Esophagus mucosa (tissue), 1 donor: ENCODE measurements at regions not wholly inside any gene's neighbourhood (a gene's known extent, or its start where the extent isn't known, plus 50 kb on each side); places are given as distances from the start of the nearest gene placed in this dataset.
"Not testable (repeated sequence)": the region's sequence is repeated elsewhere in the genome, so short reads cannot be mapped to it uniquely, and the experiment has no call there.

Source experiments
- ATAC-seq: fragments of 200-7000 bp; cut with Tn5 transposase; one replicate; pipeline ENCODE4 v1.9.1; 2020
- donor health status: DM: yes; HTN: yes; CAD: no.

- no peak for ATAC-seq
These were observed 148.6 kb downstream of the CYP26A1 start for GRCh38 chr10:93222211-93222754.

- no peak for ATAC-seq
These were observed 149.2 kb downstream of the CYP26A1 start for GRCh38 chr10:93222876-93223275.

DNA sequence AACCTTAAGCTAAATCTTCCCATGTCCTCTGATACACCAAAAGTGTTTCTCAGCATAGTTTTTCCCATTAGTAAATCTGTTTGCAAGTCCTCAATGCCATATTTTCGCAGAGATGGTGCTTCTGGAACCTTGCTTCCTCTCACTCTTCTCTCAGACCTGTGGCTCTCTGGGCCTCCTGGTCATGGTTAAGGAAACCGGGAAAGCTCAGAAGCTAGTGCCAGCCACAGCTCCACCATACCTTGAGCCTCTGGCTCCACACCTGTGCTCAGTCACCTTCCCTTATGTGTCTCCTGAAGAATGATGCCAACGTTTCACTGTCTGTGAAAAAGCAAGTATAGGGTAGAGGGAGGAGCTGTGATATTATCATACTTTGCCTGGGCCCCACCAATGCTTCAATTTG lies 149.6 kb downstream of the CYP26A1 start:
- no peak for ATAC-seq

- ATAC-seq, result no peak
These were observed 150.5 kb downstream of the CYP26A1 start for GRCh38 chr10:93224005-93224779.

DNA sequence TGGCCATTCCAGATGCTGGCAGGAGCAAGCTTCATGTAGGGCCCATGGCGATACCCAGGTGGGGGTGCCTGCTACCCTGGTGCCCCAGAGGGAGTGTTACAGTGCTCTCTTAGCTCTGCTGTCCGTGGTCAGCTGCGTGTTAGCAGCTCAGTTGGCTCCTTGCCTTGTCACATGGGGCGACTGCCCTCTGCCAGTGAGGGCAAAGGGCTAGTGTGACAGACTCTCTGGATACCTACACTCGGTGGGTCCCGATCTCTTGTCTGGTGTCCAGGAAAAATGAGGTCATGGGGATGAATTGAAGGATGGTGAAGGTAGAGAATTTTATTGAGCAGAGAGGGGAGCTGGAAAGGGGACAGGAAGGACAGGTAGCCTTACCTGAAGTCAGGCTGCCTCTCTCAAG lies 152.2 kb downstream of the CYP26A1 start:
- ATAC-seq, result no peak

- ATAC-seq, result no peak
These were observed 152.9 kb downstream of the CYP26A1 start for GRCh38 chr10:93226619-93227018.

DNA sequence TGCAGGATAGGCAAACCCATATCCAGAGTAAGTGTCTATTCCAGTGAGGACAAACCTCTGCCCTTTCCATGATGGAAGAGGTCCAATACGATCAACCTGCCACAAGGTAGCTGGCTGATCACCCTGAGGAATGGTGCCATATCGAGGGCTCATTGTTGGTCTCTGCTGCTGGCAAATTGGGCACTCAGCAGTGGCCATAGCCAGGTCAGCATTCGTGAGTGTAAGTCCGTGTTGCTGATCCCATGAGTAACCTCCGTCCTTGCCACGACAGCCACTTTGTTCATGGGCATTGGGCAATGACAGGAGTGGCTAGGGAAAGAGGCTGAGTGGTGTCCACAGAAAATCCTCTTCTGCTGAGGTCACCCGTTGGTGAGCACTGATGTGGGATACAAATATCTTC lies 156.9 kb downstream of the CYP26A1 start:
- ATAC-seq, result not testable (repeated sequence)

DNA sequence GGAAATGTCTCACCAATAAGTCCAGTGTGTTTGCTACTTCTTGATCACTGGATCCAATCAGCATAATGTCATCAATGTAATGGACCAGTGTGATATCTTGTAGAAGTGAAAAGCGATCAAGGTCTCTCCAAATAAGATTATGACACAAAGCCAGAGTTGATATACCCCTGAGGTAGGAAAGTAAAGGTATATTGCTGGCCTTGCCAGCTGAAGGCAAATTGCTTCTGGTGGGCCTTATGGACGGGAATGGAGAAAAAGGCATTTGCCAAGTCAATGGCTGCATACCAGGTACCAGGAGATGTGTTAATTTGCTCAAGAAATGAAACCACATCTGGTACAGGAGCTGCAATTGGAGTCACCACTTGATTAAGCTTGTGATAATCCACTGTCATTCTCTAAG lies 158.5 kb downstream of the CYP26A1 start:
- ATAC-seq, result not testable (repeated sequence)

DNA sequence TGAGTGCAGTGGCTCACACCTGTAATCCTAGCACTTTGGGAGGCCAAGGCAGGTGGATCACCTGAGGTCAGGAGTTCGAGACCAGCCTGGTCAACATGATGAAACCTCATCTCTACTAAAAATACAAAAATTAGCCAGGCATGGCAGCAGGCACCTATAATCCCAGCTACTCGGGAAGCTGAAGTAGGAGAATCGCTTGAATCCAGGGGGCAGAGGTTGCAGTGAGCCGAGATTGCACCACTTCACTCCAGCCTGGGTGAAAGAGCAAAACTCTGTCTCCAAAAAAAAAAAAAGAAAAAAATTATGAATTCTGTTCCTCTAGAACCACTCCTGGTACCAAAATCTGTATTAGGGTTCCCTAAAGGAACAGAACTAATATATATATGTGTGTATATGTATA lies 161.2 kb downstream of the CYP26A1 start:
- not testable (repeated sequence) for ATAC-seq

- no peak for ATAC-seq
These were observed 162.0 kb downstream of the CYP26A1 start for GRCh38 chr10:93235686-93236085.

DNA sequence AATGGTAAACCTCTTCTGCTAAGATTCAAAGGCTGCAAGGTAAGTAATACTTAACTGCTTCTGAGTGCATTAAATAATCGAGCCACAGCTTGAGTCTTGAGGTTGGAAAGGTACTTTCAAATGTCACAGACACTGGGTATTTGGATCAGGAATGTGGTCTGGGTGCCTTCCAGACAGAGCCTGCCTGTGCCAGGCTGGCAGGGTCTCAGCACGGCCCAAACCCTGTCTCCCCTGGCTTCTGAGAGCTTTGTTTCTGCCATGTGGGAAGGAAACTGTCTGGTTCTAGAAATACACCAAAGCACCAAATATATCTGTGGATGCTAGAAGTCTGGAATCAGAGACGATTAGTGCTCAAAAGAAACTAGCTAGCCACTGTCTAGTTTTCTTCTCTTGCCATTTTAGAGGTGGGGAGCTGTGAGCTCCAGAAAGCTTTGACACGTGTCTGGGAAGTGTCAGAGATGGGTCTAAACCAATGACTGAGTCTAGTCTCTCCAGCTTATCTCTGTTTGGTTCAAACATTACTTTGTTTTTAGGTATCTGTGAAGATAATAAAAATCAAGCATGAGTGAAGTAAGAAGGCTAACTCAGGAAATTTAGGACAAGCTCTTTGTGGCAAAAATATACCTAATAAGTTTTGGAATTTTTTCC lies 162.8 kb downstream of the CYP26A1 start:
- ATAC-seq, result no peak

- no peak for ATAC-seq
These were observed 171.5 kb downstream of the CYP26A1 start for GRCh38 chr10:93245147-93245546.

- ATAC-seq, result no peak
These were observed 172.1 kb downstream of the CYP26A1 start for GRCh38 chr10:93245779-93246178.

GRCh38 chr10:93248583-93249227 lies 175.0 kb downstream of the CYP26A1 start:
- no peak for ATAC-seq

- ATAC-seq, result no peak
These were observed 176.3 kb downstream of the CYP26A1 start for GRCh38 chr10:93250010-93250409.

- no peak for ATAC-seq
These were observed 180.6 kb downstream of the CYP26A1 start for GRCh38 chr10:93254180-93254853.

DNA sequence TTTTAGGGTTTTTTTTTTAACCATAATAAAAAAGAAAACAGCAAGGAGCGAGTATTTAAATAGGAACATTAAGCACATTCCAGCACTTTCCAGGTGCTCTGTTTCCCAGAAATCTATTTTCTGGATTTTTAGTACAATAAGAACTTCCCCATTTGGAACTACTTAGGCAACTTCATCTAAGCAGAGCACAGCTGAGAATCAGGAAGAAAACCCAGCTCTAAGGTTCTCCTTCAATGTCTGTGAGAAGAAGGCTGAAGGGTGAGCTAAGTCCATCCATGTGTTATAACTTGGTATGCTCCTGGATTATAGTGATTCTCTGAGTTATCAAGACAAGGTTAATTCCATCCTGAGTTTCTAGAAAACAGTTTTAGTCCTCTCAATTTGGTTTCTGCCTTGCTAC lies 181.9 kb downstream of the CYP26A1 start:
- no peak for ATAC-seq
